KBM-7 (cell line): ENCODE measurements at regions not wholly inside any gene's neighbourhood (a gene's known extent, or its start where the extent isn't known, plus 50 kb on each side); places are given as distances from the start of the nearest gene placed in this dataset.
A peak's percentile ranks its signal among the peaks of the same experiment; 100 is the strongest.

ENCODE experiments used
- DNase-seq: peaks from one replicate; pipeline ENCODE4 v3.0.0-alpha.2; 2015
- in situ Hi-C: fragments of 300-500 bp; cut with MboI; formaldehyde crosslinking; loops from 2 replicates; pipeline ENCODE4 v1.14.3; 2020; ENCODE audit warnings: low sequenced_read_pairs, low pct_unique_long_range_greater_than_20kb, mixed read lengths

DNA sequence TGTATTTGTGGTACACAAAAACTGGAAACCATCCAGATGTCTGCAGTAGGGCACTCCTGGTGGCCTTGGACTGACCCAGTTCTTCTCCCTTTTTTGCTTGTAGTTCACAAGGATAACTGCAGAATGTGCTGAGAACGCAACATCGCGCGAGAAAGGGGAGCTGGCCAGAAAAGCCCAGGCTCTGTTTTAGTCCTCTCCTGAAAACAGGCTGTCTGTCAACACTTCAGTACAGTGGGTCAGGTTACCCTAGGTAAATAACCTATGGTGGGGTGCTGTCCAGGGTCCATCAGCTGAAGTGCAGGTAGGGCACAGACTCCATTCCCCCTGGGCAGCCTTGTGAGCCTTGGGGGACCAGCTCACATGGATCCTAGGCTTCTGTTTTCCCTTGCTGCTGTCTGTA is 495.8 kb downstream of the MDFIC start:
- in situ Hi-C loops = no loop called here
- no peak for DNase-seq

DNA sequence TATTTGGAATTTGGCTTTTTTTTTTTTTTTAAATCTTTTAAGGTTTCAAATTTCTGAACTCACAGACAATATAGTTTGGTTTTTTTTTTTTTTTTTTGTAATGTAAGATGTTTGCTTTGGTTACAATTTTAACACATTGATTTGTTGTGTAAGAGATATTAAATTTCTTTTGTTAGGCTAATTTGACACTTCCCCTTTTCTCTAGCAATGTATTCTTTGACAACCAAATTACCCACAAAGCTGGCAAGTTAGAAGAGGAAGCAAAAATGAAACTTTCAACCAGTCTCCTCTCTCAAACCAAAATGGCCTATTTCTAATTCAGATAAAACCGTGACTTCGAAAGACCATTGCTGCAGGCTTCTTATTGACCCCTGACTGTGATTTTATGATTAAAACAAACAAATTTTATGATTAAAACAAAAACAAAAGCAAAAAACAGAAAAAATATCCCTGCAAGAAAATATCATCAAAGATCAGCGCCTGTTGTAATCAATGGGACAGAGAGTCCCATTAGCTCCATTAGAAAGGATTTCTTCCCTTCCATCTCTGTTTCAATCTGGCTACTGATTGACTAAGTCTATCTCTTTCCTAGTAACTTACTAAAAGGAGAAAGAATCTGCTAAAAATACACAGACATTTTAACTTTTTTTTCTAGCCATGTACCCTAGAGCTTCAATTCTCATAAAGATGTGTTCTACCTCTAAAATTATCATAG is 489.2 kb downstream of the MDFIC start:
- peak; percentile 91 for DNase-seq
- in situ Hi-C loops = no loop called here

DNA sequence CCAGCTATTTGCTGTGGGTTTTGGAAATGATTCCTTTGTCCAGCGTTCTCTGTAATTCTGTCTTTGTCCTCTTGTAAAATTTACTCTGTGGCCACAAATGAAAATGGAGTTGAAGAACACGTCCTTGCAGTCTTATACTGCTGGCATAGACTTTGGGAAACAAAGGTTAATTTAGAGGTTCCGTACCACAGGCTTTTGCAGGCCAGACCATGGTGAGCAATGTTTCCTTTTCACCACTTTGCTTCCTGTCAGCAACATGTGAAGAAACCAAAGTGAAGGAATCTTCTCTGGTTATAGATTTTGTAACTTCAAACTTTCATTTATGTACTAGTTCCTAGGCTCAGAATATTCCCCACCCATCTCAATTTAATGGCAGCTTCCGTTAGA is 488.5 kb downstream of the MDFIC start:
- DNase-seq = peak; percentile 68
- in situ Hi-C loops = no loop called here

DNA sequence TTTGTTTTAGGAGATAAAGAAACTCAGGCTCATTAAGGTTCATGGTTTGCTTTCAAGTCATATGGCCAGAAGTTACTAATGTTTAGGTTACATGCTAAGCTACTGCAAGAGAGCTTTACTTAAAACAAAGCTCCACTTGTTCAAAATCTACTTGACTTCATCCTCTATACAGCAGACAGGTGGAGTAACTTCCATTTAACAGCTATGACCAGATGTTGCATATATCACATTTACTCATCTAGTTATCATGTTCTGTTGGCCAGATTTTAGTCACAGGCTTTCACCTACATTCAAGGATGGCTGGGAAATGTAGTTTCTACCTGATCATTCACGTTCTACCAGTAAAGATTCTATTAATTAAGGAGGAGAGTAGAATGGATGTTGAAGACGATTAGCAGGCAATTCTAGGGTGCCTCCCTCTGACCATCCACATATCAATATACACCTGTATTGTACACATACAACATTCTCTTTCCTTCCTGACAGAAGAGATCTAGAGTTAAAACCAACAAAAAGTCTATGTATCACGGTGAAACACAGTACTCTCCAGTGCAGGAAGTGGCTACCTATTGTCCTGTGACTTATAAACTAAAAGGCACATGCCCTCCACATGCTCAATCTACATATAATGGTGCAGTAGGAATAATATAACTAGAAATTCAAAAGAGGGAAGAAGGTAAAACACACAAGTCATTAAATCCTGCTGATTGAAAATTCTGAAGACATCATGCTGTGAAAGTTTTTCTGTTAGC is 488.0 kb downstream of the MDFIC start:
- in situ Hi-C loops = no loop called here
- no peak for DNase-seq

- in situ Hi-C loops = no loop called here
These were observed 484.3 kb downstream of the MDFIC start for GRCh38 chr7:115406219-115406618.

GRCh38 chr7:115387137-115387536 is 465.2 kb downstream of the MDFIC start:
- in situ Hi-C loops = no loop called here
- DNase-seq = no peak

More at GRCh38 chr7:115406219-115406618, 484.3 kb downstream of the MDFIC start:
- no peak for DNase-seq

DNA sequence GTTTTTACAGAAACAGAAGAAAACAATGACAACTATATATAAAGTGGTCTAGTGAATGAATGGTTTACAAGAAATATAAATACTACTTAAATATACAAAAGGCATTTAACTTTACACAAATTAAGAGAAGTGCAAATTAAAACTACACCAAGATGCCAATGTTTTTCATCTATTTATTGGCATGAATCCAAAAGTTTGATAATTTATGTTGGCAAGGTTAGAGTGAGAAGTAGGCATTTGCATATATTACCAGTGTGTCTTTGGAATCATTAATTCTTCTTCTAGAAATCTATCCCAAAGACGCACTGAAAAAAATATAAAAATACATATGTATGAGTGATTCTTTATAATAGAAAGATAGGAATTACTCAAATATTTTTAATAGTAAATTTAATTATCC is 457.4 kb downstream of the MDFIC start:
- in situ Hi-C loops = no loop called here
- no peak for DNase-seq

DNA sequence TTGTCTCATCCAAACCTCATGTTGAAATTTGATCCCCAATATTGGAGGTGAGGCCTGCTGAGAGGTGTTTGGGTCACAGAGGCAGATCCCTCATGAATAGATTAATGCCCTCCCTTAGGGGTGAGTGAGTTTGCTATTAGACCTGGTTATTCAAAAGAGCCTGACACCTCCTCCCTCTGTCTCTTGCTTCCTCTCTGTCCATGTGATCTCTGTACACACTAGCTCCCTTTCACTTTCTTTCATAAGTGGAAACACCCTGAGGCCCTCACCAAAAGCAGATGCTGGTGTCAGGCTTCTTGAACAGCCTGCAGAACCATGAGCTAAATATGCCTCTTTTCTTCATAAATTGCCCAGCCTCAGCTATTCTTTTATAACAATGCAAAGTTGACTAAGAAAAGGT is 447.1 kb downstream of the MDFIC start:
- in situ Hi-C loops = no loop called here

GRCh38 chr7:115363916-115364315 is 442.0 kb downstream of the MDFIC start:
- in situ Hi-C loops = no loop called here
- DNase-seq = no peak

More for the DNA sequence above, 447.1 kb downstream of the MDFIC start:
- DNase-seq = no peak

- in situ Hi-C loops = no loop called here
- DNase-seq = no peak
These were observed 438.1 kb downstream of the MDFIC start for GRCh38 chr7:115359955-115360354.

- no peak for DNase-seq
- in situ Hi-C loops = no loop called here
These were observed 437.2 kb downstream of the MDFIC start for GRCh38 chr7:115359119-115359518.

- in situ Hi-C loops = no loop called here
- DNase-seq = no peak
These were observed 435.8 kb downstream of the MDFIC start for GRCh38 chr7:115357703-115357999.

DNA sequence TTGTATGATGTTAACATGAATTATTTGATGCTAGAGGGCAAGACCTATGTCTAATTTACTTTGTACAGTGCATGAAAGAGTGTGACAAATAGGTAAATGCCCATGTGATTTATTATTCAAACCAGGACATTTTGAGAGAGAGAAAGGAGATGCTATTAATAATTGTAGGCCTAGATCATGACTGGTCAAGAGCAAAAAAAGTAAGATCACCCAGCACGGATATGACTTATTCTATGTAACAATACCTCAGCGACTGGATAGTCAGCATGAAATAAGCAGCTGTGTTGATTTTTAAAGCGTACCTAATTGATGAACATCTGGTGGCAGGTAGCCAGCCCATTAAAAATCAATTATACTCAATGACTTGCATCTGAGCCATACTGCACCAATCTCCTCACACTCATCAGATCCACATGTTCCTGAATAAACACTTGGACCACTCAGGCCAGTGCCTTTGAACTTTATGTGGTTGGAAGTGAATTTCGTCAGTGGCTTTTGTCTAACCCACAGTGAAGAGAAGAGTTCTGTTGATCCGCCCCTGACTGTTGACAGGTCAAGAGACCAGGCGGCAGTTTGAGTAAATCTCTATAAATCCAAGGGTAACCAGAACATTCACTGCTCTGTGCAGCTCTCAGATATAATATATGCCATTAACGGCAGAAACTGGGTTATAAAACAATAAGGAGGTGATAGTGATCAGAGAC is 435.3 kb downstream of the MDFIC start:
- no peak for DNase-seq

DNA sequence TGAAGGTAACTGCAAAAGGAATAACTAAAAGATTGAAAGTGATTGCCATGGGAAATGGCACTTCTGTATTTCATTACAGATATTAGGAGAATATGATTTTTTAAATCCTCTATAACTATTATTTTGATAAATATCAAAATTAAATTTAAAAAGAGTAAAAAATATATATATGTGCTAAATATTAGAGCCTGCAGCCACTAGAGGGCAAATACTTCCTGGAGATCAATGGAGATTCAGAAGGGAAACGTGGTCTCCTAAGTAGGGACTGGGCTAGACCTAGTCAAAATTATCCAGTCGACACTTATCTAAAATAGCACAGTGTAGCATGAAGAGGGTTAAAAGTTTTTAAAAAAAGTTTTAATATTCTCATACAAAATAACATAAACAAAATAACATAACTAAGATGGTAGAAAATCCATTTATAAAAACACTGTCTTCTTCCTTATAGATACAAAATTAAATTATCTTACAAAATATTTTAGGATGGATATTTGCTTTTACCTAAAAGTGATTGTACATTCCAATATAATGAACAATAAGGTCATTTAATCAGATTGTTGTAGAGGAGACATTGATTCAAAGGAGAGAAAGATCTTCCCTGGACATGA is 434.3 kb downstream of the MDFIC start:
- in situ Hi-C loops = no loop called here
- DNase-seq = no peak

More for the DNA sequence above, 435.3 kb downstream of the MDFIC start:
- in situ Hi-C loops = no loop called here

DNA sequence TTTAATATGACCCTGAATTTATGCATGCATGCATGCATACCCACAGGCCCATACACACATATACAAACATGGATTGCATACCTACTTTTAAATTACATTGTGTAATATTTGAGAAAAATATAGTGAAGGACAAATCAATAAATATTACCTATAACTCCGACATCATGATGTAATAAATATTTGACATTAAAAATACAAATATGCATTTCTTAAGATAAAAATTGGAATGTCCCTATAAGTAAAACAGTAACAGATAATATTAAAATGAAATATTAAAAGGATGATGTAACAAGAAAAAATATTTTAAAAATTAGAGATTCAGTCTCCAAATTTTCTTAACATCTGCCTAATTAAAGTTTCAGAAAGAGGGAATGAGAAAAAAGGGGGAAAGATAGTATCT is 433.0 kb downstream of the MDFIC start:
- in situ Hi-C loops = no loop called here
- no peak for DNase-seq

DNA sequence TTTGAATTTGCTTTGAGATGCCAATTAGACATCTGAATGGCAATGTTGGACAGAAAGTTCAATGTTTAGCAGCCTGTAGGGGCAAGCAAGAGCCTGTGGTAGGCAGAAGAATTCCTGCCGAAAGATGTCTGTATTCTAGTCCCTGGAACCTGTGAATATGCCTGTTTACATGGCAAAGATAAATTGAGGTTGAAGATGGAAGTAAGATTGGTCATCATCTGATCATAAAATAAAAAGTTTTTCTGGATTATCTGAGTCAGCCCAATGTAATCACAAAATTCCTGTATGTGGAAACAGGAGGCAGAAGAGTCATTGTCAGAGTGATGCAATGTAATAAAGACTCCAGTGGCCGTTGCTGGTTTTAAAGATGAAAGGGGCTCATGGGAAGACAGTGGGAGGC is 430.5 kb downstream of the MDFIC start:
- no peak for DNase-seq
- in situ Hi-C loops = no loop called here

DNA sequence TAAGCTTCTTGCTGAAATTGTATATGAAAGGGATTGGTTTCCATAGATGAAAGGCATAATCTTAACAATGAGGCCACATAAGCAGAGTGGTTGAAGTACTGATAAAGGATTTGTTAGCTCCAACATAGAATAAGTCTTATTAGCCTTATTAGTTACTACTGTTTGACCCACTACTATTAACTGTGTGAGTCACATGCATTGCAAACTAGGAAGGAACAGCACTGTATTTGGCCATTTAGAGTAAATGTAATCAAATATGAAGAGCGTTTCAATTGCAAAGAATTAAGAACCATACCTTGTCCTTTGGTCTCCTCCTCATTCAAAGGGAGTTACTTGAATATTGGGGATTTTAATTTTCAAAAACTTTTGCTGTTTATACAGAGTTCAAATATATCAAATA is 428.9 kb downstream of the MDFIC start:
- in situ Hi-C loops = no loop called here
- DNase-seq = no peak

GRCh38 chr7:115349635-115350034 is 427.7 kb downstream of the MDFIC start:
- DNase-seq = no peak
- in situ Hi-C loops = no loop called here

- in situ Hi-C loops = no loop called here
- no peak for DNase-seq
These were observed 424.8 kb downstream of the MDFIC start for GRCh38 chr7:115346685-115347084.

DNA sequence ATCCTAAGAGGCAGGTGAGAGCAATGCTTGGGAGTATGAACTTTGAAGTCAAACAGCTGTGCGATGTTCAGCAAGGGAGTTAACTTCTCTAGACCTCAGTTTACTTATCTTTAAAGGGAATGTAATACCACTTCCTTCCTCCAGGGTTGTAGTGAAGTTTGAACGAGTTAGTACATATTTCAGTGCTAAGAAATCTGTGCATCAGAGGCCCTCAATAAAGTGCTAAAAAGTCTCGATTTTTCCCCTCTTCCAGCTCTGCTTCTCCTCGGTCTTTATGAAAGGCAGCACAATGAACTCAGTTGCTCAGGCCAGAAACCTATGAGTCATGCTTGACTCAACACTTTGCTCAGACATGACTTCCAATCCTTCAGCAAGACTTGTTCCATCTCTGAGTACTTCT is 418.9 kb downstream of the MDFIC start:
- in situ Hi-C loops = no loop called here

More for the DNA sequence above, 418.9 kb downstream of the MDFIC start:
- DNase-seq = no peak
